NCI-H2227 treated with DMSO at 0.1 percent for 48 hours (cell line): ENCODE measurements at regions not wholly inside any gene's neighbourhood (a gene's known extent, or its start where the extent isn't known, plus 50 kb on each side); places are given as distances from the start of the nearest gene placed in this dataset.
"Not testable (repeated sequence)": the region's sequence is repeated elsewhere in the genome, so short reads cannot be mapped to it uniquely, and the experiment has no call there.

Experiments
- DNase-seq: peaks from one replicate; lab custom pipeline; 2025; lab: John Stamatoyannopoulos, UW

DNA sequence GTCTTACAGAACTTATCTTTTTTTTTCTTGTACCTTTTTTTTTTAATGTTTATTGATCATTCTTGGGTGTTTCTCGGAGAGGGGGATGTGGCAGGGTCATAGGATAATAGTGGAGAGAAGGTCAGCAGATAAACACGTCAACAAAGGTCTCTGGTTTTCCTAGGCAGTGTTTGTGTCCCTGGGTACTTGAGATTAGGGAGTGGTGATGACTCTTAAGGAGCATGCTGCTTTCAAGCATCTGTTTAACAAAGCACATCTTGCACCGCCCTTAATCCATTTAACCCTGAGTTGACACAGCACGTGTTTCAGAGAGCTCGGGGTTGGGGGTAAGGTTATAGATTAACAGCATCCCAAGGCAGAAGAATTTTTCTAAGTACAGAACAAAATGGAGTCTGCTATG lies 345.9 kb downstream of the TUBA3C start:
- not testable (repeated sequence) for DNase-seq

DNA sequence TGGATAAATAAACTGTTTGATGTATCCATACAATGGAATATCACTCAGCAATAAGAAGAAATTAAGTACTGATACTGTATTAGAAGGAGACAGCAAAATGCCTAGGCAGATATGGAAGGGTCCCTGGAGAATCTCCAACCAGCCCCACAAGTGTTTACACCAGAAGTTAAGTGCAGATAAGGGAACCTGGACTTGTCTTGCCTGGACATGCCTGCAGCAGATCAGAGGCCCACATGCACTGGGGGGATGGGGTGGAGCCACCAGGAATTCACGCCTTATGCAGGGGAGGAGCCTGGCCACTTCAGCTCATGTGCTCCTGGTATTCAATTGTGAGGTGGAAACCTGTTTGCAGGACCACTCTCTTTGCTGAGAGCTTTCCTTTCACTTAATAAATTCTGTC lies 356.9 kb downstream of the TUBA3C start:
- DNase-seq, result not testable (repeated sequence)

DNA sequence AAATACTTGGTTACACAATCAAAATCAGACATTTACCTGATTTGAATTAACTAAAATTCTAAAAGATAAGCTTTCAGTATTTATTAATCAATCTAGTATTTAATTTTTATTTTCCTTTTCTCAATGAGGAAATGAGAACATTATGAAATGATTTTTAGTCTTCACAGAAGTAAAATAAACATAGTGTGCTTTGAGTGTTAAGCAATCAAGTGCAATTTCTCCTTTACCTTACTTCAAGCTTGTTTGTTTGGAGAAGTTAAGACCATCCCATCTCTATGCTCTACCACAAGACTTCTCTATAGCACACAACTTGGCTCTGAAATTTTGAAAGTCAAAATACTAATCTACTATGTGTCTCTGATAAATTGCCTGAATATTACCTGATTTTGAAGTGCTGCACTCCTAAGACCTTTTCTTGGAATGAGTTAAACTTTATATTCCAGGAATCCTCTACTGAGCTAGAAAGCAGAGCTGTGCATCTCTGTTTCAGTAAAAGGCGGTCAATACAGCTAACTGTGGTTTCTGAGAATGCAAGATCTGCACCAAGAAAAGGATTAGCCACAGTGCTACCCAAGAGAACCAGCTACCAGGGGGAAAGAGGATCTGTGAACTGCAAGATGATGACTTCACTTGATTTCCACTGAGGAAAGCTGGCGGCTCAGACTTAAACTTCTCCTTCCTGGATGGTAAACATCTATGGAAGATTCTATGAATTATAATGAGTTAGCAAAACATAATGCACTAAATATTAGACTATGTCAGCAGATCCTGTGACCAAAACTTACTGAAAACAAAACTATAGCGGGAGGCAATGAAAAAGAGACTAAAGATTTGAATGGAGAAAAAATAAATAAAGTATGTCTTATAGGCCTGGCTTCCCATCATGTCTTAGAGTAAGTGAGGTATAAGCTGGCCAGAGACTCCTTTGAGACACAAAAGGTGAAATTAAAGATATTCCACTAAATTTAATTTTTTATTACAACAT lies 358.7 kb downstream of the TUBA3C start:
- not testable (repeated sequence) for DNase-seq

DNA sequence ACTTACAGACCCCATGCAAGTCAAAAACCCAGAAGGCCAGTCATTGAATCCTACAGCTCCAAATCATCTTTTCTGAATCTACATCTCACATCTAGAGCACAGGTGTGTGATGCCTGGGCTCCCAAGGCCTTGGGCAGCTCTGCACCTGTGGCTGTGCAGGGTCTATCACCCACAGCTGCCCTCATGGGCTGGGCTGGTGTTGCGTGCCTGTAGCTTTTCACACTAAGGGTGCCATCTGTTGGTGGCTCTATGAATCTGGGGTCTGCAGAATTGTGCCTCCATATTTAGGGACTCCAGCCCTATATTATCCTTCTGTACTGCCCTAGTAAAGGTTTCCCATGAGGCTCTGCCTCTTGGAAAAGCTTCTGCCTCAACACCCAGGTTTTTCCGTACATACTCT lies 407.6 kb downstream of the TUBA3C start:
- DNase-seq, result not testable (repeated sequence)

DNA sequence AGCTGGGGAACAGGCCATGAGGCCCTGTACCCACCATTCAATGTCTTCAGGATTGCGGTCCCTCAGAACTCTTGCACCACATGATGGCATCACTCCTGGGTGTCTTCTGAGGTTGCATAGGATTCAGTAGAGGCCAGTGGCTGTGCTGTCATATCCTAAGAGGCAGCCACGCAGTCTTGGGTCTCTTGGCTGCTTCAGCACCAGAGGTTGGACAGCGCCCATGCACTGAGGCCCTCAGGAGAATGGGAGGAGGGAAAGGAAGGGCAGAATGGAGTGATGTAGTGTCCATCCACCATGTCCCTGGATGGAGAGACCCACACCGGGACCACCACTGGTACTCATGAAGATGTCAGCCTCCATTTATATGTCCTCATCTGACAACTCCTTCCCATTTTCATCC lies 439.9 kb downstream of the TUBA3C start:
- DNase-seq, result not testable (repeated sequence)

GRCh38 chr13:18739310-18739709 lies 442.3 kb downstream of the TUBA3C start:
- no peak for DNase-seq

DNA sequence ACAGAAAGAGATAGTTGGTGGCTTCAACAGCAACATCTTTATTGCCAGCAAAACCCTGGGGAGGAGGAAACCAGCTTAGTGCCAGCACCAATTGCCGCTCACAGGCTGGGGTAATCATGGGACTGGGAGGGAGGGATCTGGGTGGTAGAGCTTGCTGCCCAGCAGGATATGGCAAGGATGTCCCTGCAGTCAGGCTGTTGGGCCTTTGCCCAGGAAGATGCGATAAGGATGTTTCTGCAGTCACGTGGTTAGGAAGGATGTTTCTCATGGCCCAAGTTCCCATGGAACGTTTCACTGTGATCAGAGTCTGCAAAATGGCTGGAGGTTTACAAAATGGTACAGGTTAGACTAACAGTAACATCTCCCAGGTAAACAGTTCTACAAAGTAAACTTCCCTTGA lies 443.5 kb downstream of the TUBA3C start:
- DNase-seq, result not testable (repeated sequence)

DNA sequence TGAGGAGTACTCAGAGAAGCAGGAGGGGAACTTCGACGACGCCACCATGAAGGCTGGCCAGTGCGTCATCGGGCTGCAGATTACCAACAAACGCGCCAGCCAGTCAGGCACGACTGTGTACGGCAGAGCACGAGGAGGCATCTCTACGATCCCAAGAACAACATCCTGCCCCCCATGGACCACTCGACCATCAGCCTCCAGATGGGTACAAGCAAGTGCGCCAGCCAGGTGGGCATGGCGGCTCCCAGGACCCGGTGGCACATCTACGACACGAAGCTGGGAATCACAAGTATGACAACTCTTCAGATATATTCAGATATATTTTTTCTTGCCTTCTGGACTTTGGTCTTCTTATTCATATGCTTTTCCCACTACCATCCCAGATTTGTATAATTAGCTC lies 454.5 kb downstream of the TUBA3C start:
- DNase-seq, result not testable (repeated sequence)

- not testable (repeated sequence) for DNase-seq
Observed at GRCh38 chr13:18726524-18726923, 455.1 kb downstream of the TUBA3C start.

GRCh38 chr13:18725242-18725822 lies 456.3 kb downstream of the TUBA3C start:
- not testable (repeated sequence) for DNase-seq

GRCh38 chr13:18714889-18715288 lies 466.7 kb downstream of the TUBA3C start:
- no peak for DNase-seq

DNA sequence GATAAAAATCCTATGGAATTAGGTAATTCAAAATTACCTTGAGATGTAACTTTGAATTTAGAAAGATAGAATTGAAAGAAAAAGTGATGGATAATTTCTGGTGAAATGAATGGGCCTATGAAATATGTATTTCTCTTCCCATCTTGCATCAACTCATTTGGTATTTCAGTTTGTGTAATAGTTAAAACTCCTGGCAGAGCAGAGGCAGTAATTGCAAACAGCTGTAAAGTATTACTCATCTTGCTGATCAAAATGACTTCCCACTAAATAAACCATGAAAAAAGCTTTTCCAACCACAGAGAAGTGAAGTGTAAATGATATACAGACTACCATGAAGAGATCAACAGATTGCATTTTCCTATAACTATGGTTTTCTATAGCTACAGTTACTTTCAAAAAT lies 471.0 kb downstream of the TUBA3C start:
- DNase-seq, result not testable (repeated sequence)

GRCh38 chr13:18706538-18706937 lies 475.1 kb downstream of the TUBA3C start:
- not testable (repeated sequence) for DNase-seq

DNA sequence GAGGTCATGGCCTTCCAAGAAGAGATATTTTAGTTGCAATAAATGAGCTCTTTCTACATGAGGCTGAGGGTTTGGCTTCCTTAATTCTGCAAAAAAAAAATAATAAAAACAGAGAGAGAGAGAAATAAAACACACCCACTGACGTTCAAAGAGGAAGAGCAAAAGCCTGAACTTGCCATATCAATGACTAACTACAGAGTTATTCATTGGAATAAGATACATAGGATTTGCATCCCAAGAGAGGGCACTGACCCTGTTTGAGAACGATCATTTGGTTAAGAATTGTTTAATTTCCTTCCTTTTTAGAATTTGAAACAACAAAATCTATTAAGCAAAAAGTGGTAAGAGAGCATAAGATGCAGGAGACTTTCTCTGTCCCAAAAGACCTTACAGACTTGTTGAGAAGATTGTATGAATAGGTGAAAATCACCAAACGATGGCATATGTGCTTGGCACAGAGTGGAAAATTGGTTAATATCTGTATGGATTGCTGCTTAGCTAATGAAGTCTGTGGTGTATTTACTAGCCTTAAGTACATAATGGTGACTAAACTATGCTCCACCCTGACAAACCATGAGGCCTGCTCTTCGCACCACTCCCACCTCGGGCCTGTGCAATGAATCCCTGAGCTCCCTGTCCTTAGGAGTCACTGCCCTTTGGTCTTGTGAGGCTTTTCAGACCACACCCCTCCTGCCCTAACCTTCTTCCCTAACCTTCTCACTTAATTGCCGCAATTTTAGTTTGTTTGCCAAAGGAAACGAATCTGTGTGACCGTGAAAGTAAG lies 479.0 kb downstream of the TUBA3C start:
- DNase-seq, result not testable (repeated sequence)

- not testable (repeated sequence) for DNase-seq
Observed at GRCh38 chr13:18698332-18698731, 483.3 kb downstream of the TUBA3C start.

- not testable (repeated sequence) for DNase-seq
Observed at GRCh38 chr13:18697851-18698250, 483.8 kb downstream of the TUBA3C start.

DNA sequence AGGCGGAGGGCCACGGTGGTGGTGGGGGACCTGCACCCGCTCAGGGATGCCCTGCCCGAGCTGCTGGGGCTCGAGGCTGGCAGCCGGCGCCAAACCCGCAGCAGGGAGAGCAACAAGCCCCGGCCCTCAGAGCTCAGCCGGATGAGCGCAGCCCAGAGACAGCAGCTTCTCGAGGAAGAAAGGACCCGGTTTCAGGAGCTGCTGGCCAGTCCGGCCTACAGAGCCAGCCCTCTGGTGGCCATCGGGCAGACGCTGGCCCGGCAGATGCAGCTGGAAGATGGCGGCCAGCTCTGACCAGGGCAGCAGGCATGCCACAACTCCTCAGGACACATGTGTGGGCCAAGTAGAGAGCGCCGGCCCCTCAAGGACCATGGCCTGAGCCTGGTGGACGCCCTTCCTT lies 484.4 kb downstream of the TUBA3C start:
- not testable (repeated sequence) for DNase-seq

DNA sequence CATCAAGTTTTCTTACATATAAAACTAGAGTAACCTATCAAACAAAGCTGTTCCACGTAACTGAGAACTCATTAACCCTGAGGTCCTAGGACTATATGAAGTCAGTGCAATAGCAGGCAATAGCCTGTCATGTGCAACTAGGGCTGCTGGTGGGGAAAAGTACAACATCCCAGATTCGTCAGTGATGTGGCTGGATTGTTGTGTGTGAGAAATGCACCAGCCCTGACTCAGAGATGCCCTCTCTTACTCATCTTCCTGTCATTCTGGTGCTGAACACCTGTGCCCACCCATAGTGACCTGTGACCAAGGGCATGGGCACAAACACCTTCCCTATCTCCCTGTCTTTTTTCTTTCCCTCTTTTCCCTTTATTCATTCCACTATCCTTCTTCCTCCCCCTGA lies 504.2 kb downstream of the TUBA3C start:
- not testable (repeated sequence) for DNase-seq

DNA sequence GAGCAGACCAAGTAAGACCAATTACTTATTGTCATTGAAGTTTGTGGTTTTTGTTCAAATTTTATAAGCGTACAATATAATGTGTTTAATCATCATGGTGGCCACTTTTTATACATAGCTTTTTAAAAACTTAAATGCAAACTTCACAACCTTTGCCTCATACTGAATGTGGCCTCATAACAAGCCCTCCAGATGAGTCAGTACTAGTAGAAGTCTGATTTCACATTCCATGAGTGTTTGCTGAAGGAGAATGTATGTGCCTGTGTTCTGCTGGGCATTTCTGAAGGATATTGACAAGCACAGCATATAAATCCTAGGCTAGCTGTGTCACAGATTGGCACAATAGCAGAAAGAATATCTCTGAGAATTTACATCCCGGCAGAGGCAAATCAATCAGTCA lies 506.4 kb downstream of the TUBA3C start:
- not testable (repeated sequence) for DNase-seq

DNA sequence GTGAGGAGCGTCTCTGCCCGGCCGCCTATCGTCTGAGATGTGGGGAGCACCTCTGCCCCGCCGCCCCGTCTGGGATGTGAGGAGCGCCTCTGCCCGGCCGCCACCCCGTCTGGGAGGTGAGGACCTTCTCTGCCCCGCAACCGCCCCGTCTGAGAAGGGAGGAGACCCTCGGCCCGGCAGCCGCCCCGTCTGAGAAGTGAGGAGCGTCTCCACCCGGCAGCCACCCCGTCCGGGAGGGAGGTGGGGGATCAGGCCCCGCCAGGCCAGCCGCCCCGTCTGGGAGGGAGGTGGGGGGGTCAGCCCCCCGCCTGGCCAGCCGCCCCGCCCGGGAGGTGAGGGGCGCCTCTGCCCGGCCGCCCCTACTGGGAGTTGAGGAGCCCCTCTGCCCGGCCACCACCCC lies 507.8 kb downstream of the TUBA3C start:
- not testable (repeated sequence) for DNase-seq

- not testable (repeated sequence) for DNase-seq
Observed at GRCh38 chr13:18666585-18666984, 515.0 kb downstream of the TUBA3C start.

GRCh38 chr13:18665716-18666115 lies 515.9 kb downstream of the TUBA3C start:
- DNase-seq, result not testable (repeated sequence)
